ENCODE measurements at regions not wholly inside any gene's neighbourhood (a gene's known extent, or its start where the extent isn't known, plus 50 kb on each side); places are given as distances from the start of the nearest gene placed in this dataset.

GRCh38 chr17:62875296-62875695 lies 67.2 kb upstream of the MARCHF10 start:
- no peak for TF ChIP-seq ISL1 (CRISPR knock-in tag; IDR thresholded peaks at IDR 0.05)
- TF ChIP-seq CSDC2 (CRISPR knock-in tag; IDR thresholded peaks at IDR 0.05), result no peak
- no peak for TF ChIP-seq RARB (CRISPR knock-in tag; IDR thresholded peaks at IDR 0.05)
- TF ChIP-seq SNAI2 (CRISPR knock-in tag; IDR thresholded peaks at IDR 0.05), result no peak
- TF ChIP-seq ZNF565 (CRISPR knock-in tag; conservative IDR thresholded peaks at IDR 0.05; ENCODE audit: low read depth), result no peak
- TF ChIP-seq, protein P1, sequence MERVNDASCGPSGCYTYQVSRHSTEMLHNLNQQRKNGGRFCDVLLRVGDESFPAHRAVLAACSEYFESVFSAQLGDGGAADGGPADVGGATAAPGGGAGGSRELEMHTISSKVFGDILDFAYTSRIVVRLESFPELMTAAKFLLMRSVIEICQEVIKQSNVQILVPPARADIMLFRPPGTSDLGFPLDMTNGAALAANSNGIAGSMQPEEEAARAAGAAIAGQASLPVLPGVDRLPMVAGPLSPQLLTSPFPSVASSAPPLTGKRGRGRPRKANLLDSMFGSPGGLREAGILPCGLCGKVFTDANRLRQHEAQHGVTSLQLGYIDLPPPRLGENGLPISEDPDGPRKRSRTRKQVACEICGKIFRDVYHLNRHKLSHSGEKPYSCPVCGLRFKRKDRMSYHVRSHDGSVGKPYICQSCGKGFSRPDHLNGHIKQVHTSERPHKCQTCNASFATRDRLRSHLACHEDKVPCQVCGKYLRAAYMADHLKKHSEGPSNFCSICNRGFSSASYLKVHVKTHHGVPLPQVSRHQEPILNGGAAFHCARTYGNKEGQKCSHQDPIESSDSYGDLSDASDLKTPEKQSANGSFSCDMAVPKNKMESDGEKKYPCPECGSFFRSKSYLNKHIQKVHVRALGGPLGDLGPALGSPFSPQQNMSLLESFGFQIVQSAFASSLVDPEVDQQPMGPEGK (CRISPR knock-in tag; IDR thresholded peaks at IDR 0.05; ENCODE audit: borderline replicate concordance), result no peak
- TF ChIP-seq GLIS3 (CRISPR knock-in tag; IDR thresholded peaks at IDR 0.05), result no peak
- TF ChIP-seq ZNF70 (CRISPR knock-in tag; IDR thresholded peaks at IDR 0.05), result no peak
- TF ChIP-seq ZC3H10 (CRISPR knock-in tag; IDR thresholded peaks at IDR 0.05), result no peak
- no peak for TF ChIP-seq PPARA (CRISPR knock-in tag; IDR thresholded peaks at IDR 0.05; ENCODE audit: borderline replicate concordance)
- TF ChIP-seq, protein P2, sequence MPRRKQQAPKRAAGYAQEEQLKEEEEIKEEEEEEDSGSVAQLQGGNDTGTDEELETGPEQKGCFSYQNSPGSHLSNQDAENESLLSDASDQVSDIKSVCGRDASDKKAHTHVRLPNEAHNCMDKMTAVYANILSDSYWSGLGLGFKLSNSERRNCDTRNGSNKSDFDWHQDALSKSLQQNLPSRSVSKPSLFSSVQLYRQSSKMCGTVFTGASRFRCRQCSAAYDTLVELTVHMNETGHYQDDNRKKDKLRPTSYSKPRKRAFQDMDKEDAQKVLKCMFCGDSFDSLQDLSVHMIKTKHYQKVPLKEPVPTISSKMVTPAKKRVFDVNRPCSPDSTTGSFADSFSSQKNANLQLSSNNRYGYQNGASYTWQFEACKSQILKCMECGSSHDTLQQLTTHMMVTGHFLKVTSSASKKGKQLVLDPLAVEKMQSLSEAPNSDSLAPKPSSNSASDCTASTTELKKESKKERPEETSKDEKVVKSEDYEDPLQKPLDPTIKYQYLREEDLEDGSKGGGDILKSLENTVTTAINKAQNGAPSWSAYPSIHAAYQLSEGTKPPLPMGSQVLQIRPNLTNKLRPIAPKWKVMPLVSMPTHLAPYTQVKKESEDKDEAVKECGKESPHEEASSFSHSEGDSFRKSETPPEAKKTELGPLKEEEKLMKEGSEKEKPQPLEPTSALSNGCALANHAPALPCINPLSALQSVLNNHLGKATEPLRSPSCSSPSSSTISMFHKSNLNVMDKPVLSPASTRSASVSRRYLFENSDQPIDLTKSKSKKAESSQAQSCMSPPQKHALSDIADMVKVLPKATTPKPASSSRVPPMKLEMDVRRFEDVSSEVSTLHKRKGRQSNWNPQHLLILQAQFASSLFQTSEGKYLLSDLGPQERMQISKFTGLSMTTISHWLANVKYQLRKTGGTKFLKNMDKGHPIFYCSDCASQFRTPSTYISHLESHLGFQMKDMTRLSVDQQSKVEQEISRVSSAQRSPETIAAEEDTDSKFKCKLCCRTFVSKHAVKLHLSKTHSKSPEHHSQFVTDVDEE (CRISPR knock-in tag; IDR thresholded peaks at IDR 0.05), result no peak
- no peak for TF ChIP-seq TOX (CRISPR knock-in tag; IDR thresholded peaks at IDR 0.05; ENCODE audit: borderline replicate concordance)
- no peak for TF ChIP-seq ARNTL (CRISPR knock-in tag; IDR thresholded peaks at IDR 0.05; ENCODE audit: borderline replicate concordance, low read depth)
- no peak for TF ChIP-seq ESRRG (CRISPR knock-in tag; IDR thresholded peaks at IDR 0.05)
- no peak for TF ChIP-seq POU6F1 (CRISPR knock-in tag; IDR thresholded peaks at IDR 0.05; ENCODE audit: borderline replicate concordance, low read depth)
- no peak for TF ChIP-seq ZFP3 (CRISPR knock-in tag; IDR thresholded peaks at IDR 0.05)
- no peak for TF ChIP-seq OSR1 (CRISPR knock-in tag; IDR thresholded peaks at IDR 0.05)
- TF ChIP-seq, protein P3, sequence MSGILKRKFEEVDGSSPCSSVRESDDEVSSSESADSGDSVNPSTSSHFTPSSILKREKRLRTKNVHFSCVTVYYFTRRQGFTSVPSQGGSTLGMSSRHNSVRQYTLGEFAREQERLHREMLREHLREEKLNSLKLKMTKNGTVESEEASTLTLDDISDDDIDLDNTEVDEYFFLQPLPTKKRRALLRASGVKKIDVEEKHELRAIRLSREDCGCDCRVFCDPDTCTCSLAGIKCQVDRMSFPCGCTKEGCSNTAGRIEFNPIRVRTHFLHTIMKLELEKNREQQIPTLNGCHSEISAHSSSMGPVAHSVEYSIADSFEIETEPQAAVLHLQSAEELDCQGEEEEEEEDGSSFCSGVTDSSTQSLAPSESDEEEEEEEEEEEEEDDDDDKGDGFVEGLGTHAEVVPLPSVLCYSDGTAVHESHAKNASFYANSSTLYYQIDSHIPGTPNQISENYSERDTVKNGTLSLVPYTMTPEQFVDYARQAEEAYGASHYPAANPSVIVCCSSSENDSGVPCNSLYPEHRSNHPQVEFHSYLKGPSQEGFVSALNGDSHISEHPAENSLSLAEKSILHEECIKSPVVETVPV (CRISPR knock-in tag; IDR thresholded peaks at IDR 0.05), result no peak
- TF ChIP-seq TCF4 (CRISPR knock-in tag; IDR thresholded peaks at IDR 0.05; ENCODE audit: borderline replicate concordance), result no peak
- TF ChIP-seq BACH2 (CRISPR knock-in tag; IDR thresholded peaks at IDR 0.05; ENCODE audit: borderline replicate concordance), result no peak
- no peak for ATAC-seq

- ATAC-seq, result no peak
Measured at GRCh38 chr17:62871291-62871690, 63.2 kb upstream of the MARCHF10 start.

More at GRCh38 chr17:62871291-62871690, 63.2 kb upstream of the MARCHF10 start:
- no peak for TF ChIP-seq OSR1 (CRISPR knock-in tag; IDR thresholded peaks at IDR 0.05)
- no peak for TF ChIP-seq GLIS3 (CRISPR knock-in tag; IDR thresholded peaks at IDR 0.05)
- TF ChIP-seq ZNF70 (CRISPR knock-in tag; IDR thresholded peaks at IDR 0.05), result no peak
- no peak for TF ChIP-seq ZFP30 (CRISPR knock-in tag; IDR thresholded peaks at IDR 0.05)
- no peak for TF ChIP-seq BACH2 (CRISPR knock-in tag; IDR thresholded peaks at IDR 0.05; ENCODE audit: borderline replicate concordance)
- no peak for TF ChIP-seq ARNTL (CRISPR knock-in tag; IDR thresholded peaks at IDR 0.05; ENCODE audit: borderline replicate concordance, low read depth)
- no peak for TF ChIP-seq ISL1 (CRISPR knock-in tag; IDR thresholded peaks at IDR 0.05)
- TF ChIP-seq SNAI2 (CRISPR knock-in tag; IDR thresholded peaks at IDR 0.05), result no peak
- TF ChIP-seq, protein P3 (CRISPR knock-in tag; IDR thresholded peaks at IDR 0.05), result no peak
- no peak for TF ChIP-seq TOX (CRISPR knock-in tag; IDR thresholded peaks at IDR 0.05; ENCODE audit: borderline replicate concordance)
- TF ChIP-seq ZNF565 (CRISPR knock-in tag; conservative IDR thresholded peaks at IDR 0.05; ENCODE audit: low read depth), result no peak
- no peak for TF ChIP-seq RARB (CRISPR knock-in tag; IDR thresholded peaks at IDR 0.05)
- no peak for TF ChIP-seq PPARA (CRISPR knock-in tag; IDR thresholded peaks at IDR 0.05; ENCODE audit: borderline replicate concordance)
- TF ChIP-seq, protein P4, sequence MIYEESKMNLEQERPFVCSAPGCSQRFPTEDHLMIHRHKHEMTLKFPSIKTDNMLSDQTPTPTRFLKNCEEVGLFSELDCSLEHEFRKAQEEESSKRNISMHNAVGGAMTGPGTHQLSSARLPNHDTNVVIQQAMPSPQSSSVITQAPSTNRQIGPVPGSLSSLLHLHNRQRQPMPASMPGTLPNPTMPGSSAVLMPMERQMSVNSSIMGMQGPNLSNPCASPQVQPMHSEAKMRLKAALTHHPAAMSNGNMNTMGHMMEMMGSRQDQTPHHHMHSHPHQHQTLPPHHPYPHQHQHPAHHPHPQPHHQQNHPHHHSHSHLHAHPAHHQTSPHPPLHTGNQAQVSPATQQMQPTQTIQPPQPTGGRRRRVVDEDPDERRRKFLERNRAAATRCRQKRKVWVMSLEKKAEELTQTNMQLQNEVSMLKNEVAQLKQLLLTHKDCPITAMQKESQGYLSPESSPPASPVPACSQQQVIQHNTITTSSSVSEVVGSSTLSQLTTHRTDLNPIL (CRISPR knock-in tag; IDR thresholded peaks at IDR 0.05; ENCODE audit: low read depth), result no peak
- no peak for TF ChIP-seq ESRRG (CRISPR knock-in tag; IDR thresholded peaks at IDR 0.05)
- no peak for TF ChIP-seq POU6F1 (CRISPR knock-in tag; IDR thresholded peaks at IDR 0.05; ENCODE audit: borderline replicate concordance, low read depth)
